ENCODE measurements at regions not wholly inside any gene's neighbourhood (a gene's known extent, or its start where the extent isn't known, plus 50 kb on each side); places are given as distances from the start of the nearest gene placed in this dataset.

DNA sequence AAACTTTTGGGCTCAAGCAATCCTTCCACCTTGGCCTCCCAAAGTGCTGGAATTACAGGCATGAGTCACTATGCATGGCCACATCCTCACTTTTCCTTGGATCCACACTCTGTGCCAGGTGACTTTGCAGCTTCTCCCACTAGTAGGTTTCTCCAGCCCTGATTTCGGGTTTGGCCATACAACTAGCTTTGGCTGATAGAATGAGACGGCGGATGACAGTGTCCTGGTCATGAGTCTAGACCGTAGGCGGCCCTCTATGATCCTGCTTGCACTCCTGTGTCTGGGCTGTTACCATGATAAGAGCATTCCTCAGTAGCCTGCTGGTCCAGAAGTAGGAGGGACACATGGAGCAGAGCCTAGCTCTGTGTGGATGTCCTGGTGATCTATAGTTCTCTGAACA, 112.5 kb upstream of the KL start:
- Histone ChIP-seq H3K9me3 (ENCODE audit: control insufficient read depth, insufficient read depth, low read depth, low read length) (no peaks in the 10 kb centered on the region), H3K27me3 (ENCODE audit: control insufficient read depth, insufficient read depth, low read length) (no peaks in the 10 kb centered on the region), H4K20me1 (ENCODE audit: control insufficient read depth, extremely low read depth, insufficient read depth, low read length) (no peaks in the 10 kb centered on the region), H3K4me1 (ENCODE audit: control insufficient read depth, extremely low read depth, insufficient read depth, low read length) (peaks cover 6% of the 10 kb centered on the region), H3K4me3 (replicated peaks in 1 of 4; ENCODE audit: control extremely low read depth in 1 of 4, insufficient read depth in 1 of 4, low read depth in 3 of 4, low read length in 4 of 4) (no peak overlapping the region), H3K79me2 (ENCODE audit: control insufficient read depth, insufficient read depth, low read length) (no peaks in the 10 kb centered on the region), H3K4me2 (ENCODE audit: extremely low read depth, insufficient read depth, low read length) (no peak overlapping the region), H3K9ac (ENCODE audit: insufficient read depth, low read length) (no peak overlapping the region), H3K36me3 (ENCODE audit: control insufficient read depth, insufficient read depth, low read length) (no peaks in the 10 kb centered on the region), H2AFZ (ENCODE audit: low read length) (no peak overlapping the region), H3K27ac (ENCODE audit: insufficient read depth, low read length) (no peak overlapping the region)
- DNase-seq (ENCODE audit: low read depth in 2 of 2), result peak in 1 of 2 donors; percentile 73
- no peak for TF ChIP-seq EZH2 (IDR thresholded peaks at IDR 0.05; ENCODE audit: low read length, missing control alignments)
- TF ChIP-seq, protein P1, sequence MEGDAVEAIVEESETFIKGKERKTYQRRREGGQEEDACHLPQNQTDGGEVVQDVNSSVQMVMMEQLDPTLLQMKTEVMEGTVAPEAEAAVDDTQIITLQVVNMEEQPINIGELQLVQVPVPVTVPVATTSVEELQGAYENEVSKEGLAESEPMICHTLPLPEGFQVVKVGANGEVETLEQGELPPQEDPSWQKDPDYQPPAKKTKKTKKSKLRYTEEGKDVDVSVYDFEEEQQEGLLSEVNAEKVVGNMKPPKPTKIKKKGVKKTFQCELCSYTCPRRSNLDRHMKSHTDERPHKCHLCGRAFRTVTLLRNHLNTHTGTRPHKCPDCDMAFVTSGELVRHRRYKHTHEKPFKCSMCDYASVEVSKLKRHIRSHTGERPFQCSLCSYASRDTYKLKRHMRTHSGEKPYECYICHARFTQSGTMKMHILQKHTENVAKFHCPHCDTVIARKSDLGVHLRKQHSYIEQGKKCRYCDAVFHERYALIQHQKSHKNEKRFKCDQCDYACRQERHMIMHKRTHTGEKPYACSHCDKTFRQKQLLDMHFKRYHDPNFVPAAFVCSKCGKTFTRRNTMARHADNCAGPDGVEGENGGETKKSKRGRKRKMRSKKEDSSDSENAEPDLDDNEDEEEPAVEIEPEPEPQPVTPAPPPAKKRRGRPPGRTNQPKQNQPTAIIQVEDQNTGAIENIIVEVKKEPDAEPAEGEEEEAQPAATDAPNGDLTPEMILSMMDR (conservative IDR thresholded peaks at IDR 0.05 in 1 of 2, IDR thresholded peaks at IDR 0.05 in 1 of 2; ENCODE audit: low read depth in 1 of 2, low read length in 2 of 2), result no peak

DNA sequence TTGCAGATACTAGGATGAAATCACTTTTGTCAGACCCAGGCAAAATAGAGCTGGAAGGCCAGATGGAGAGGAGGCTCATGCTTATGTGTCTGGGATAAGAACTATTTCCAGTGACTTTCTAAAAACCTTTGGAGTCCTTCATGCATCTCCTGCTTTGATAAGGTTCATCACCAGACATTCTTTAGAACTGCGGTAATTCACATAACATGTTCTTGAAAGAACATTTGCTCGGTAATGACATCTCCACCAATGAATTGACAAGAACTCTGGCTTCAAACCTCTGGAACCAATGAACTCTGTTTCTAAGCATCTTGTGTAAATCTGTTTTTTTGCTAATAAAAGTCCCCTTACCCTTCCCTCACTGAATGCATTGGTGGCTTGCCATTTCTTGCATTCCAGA, 112.0 kb upstream of the KL start:
- peak in 1 of 2 donors; percentile 73 for DNase-seq (ENCODE audit: low read depth in 2 of 2)
- no peak overlapping the region for H3K4me2 ChIP-seq (ENCODE audit: extremely low read depth, insufficient read depth, low read length)
- TF ChIP-seq, protein P1 (conservative IDR thresholded peaks at IDR 0.05 in 1 of 2, IDR thresholded peaks at IDR 0.05 in 1 of 2; ENCODE audit: low read depth in 1 of 2, low read length in 2 of 2), result no peak
- no peak for TF ChIP-seq EZH2 (IDR thresholded peaks at IDR 0.05; ENCODE audit: low read length, missing control alignments)

DNA sequence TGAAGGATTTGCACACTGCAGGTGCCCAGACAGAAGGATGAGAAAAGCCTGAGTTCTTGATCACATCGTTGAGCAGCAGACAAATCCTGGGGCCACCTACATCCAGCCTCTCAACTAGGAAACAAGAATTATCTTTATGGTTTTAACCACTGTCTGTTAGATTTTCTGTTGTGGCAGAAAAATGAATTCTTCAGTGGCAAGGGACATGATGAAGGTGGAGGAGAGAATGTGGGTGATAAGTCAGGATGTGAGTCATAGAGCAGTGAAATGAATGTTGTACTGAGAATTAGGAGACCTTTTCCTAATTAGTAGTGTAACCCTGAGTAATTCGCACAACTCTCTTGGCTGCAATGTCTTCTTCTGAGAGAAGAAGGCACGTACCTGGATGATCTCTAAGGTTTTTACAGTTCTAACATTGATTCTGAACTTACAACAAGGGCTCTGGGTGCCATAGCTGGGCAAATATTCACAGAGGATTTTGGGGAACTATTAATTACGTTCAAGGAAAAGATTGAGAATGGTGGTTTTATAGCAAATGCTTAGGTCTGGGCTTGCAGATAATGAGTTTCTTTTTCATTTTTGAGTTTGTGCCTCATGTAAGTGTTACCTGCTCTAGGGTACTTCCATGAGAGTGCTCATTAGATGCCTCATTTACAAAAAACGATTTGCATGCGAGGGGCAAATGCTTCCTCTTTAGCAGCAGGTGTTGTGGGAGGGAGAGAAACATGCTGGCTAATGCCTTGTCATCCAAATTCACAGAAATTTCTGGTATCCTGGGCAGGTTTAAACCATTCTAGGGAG, 111.0 kb upstream of the KL start:
- TF ChIP-seq EZH2 (IDR thresholded peaks at IDR 0.05; ENCODE audit: low read length, missing control alignments), result no peak
- TF ChIP-seq, protein P1 (conservative IDR thresholded peaks at IDR 0.05 in 1 of 2, IDR thresholded peaks at IDR 0.05 in 1 of 2; ENCODE audit: low read depth in 1 of 2, low read length in 2 of 2), result no peak
- Histone ChIP-seq H3K27ac (ENCODE audit: insufficient read depth, low read length) (no peak overlapping the region), H3K9me3 (ENCODE audit: control insufficient read depth, insufficient read depth, low read depth, low read length) (no peaks in the 10 kb centered on the region), H3K27me3 (ENCODE audit: control insufficient read depth, insufficient read depth, low read length) (no peaks in the 10 kb centered on the region), H3K79me2 (ENCODE audit: control insufficient read depth, insufficient read depth, low read length) (no peaks in the 10 kb centered on the region), H3K9ac (ENCODE audit: insufficient read depth, low read length) (no peak overlapping the region), H2AFZ (ENCODE audit: low read length) (no peak overlapping the region), H3K4me3 (replicated peaks in 1 of 4; ENCODE audit: control extremely low read depth in 1 of 4, insufficient read depth in 1 of 4, low read depth in 3 of 4, low read length in 4 of 4) (no peak overlapping the region), H4K20me1 (ENCODE audit: control insufficient read depth, extremely low read depth, insufficient read depth, low read length) (no peaks in the 10 kb centered on the region), H3K4me1 (ENCODE audit: control insufficient read depth, extremely low read depth, insufficient read depth, low read length) (peaks cover 6% of the 10 kb centered on the region), H3K36me3 (ENCODE audit: control insufficient read depth, insufficient read depth, low read length) (no peaks in the 10 kb centered on the region), H3K4me2 (ENCODE audit: extremely low read depth, insufficient read depth, low read length) (no peak overlapping the region)
- peak in 1 of 2 donors; percentile 87 for DNase-seq (ENCODE audit: low read depth in 2 of 2)

More for the DNA sequence above, 112.0 kb upstream of the KL start:
- no peak overlapping the region for H3K4me3 ChIP-seq (replicated peaks in 1 of 4; ENCODE audit: control extremely low read depth in 1 of 4, insufficient read depth in 1 of 4, low read depth in 3 of 4, low read length in 4 of 4)
- H3K27ac ChIP-seq (ENCODE audit: insufficient read depth, low read length), result no peak overlapping the region
- no peak overlapping the region for H3K9ac ChIP-seq (ENCODE audit: insufficient read depth, low read length)
- no peaks in the 10 kb centered on the region for H3K36me3 ChIP-seq (ENCODE audit: control insufficient read depth, insufficient read depth, low read length)
- H3K79me2 ChIP-seq (ENCODE audit: control insufficient read depth, insufficient read depth, low read length), result no peaks in the 10 kb centered on the region
- no peak overlapping the region for H2AFZ ChIP-seq (ENCODE audit: low read length)
- no peaks in the 10 kb centered on the region for H3K27me3 ChIP-seq (ENCODE audit: control insufficient read depth, insufficient read depth, low read length)
- H4K20me1 ChIP-seq (ENCODE audit: control insufficient read depth, extremely low read depth, insufficient read depth, low read length), result no peaks in the 10 kb centered on the region
- H3K9me3 ChIP-seq (ENCODE audit: control insufficient read depth, insufficient read depth, low read depth, low read length), result no peaks in the 10 kb centered on the region
- H3K4me1 ChIP-seq (ENCODE audit: control insufficient read depth, extremely low read depth, insufficient read depth, low read length), result peaks cover 6% of the 10 kb centered on the region
